H9 (cell line): ENCODE measurements at regions not wholly inside any gene's neighbourhood (a gene's known extent, or its start where the extent isn't known, plus 50 kb on each side); places are given as distances from the start of the nearest gene placed in this dataset.

Experiments
- DNase-seq: peaks from one replicate; pipeline ENCODE4 v3.0.0-alpha.2; 2017
- H2AFZ ChIP-seq: one replicate; pipeline ENCODE4 v1.6.1; 2013; ENCODE audit warnings: mild to moderate bottlenecking, low read length, control low read depth, moderate library complexity
- H2AK5ac ChIP-seq: 2 replicates; pipeline ENCODE4 v1.6.1; 2013; ENCODE audit warnings: low read length, control low read depth, mixed read lengths; ENCODE audit not compliant: insufficient read length
- H2BK120ac ChIP-seq: one replicate; pipeline ENCODE4 v1.6.1; 2013; ENCODE audit warnings: low read depth, mild to moderate bottlenecking, low read length, control low read depth, inconsistent platforms; ENCODE audit not compliant: poor library complexity, severe bottlenecking
- H2BK12ac ChIP-seq: 2 replicates; pipeline ENCODE4 v1.6.1; 2013; ENCODE audit warnings: low read length, control low read depth, mixed read lengths, low read depth; ENCODE audit not compliant: insufficient read length
- H2BK15ac ChIP-seq: 2 replicates; pipeline ENCODE4 v1.6.1; 2013; ENCODE audit warnings: low read depth, low read length, control low read depth
- H2BK20ac ChIP-seq: one replicate; pipeline ENCODE4 v1.6.1; 2013; ENCODE audit warnings: low read depth, mild to moderate bottlenecking, low read length, control low read depth, inconsistent platforms; ENCODE audit not compliant: poor library complexity, severe bottlenecking
- H2BK5ac ChIP-seq: 2 replicates; pipeline ENCODE4 v1.6.1; 2013; ENCODE audit warnings: low read length, control low read depth, mixed read lengths; ENCODE audit not compliant: insufficient read length
- H3K14ac ChIP-seq: 2 replicates; pipeline ENCODE4 v1.6.1; 2013; ENCODE audit warnings: low read length, control low read depth; ENCODE audit not compliant: insufficient read depth
- H3K18ac ChIP-seq: 2 replicates; pipeline ENCODE4 v1.6.1; 2013; ENCODE audit warnings: low read depth, mild to moderate bottlenecking, mixed read lengths, low read length, control low read depth; ENCODE audit not compliant: insufficient read length
- H3K23ac ChIP-seq: 2 replicates; pipeline ENCODE4 v1.6.1; 2013; ENCODE audit warnings: low read length, control low read depth, mixed read lengths, low read depth; ENCODE audit not compliant: insufficient read length
- H3K23me2 ChIP-seq: 2 replicates; pipeline ENCODE4 v1.6.1; 2013; ENCODE audit warnings: low read depth, mild to moderate bottlenecking, mixed read lengths, low read length, control low read depth; ENCODE audit not compliant: insufficient read length, poor library complexity, severe bottlenecking
- H3K27ac ChIP-seq: 2 replicates; pipeline ENCODE4 v1.5.1; 2013; ENCODE audit warnings: low read length, control low read depth, mixed read lengths, low read depth; ENCODE audit not compliant: insufficient read length
- H3K27me3 ChIP-seq: 2 replicates; pipeline ENCODE4 v1.6.1; 2013; ENCODE audit warnings: low read length, control low read depth, inconsistent platforms; ENCODE audit not compliant: insufficient read depth
- H3K4ac ChIP-seq: 2 replicates; pipeline ENCODE4 v1.6.1; 2013; ENCODE audit warnings: low read depth, mild to moderate bottlenecking, control low read depth, inconsistent platforms, low read length, moderate library complexity
- H3K4me1 ChIP-seq: 2 replicates; pipeline ENCODE4 v1.6.1; 2013; ENCODE audit warnings: low read length, control low read depth, inconsistent platforms; ENCODE audit not compliant: insufficient read depth
- H3K4me2 ChIP-seq: 2 replicates; pipeline ENCODE4 v1.6.1; 2013; ENCODE audit warnings: low read length, control low read depth, mixed read lengths; ENCODE audit not compliant: insufficient read length, insufficient read depth
- H3K56ac ChIP-seq: 2 replicates; pipeline ENCODE4 v1.6.1; 2013; ENCODE audit warnings: low read depth, mild to moderate bottlenecking, mixed read lengths, low read length, control low read depth; ENCODE audit not compliant: insufficient read length
- H3K79me1 ChIP-seq: 2 replicates; pipeline ENCODE4 v1.6.1; 2013; ENCODE audit warnings: low read depth, mild to moderate bottlenecking, moderate library complexity, low read length, control low read depth, inconsistent platforms; ENCODE audit not compliant: insufficient read depth, poor library complexity, severe bottlenecking
- H3K79me2 ChIP-seq: 2 replicates; pipeline ENCODE4 v1.6.1; 2013; ENCODE audit warnings: low read length, control low read depth, inconsistent platforms; ENCODE audit not compliant: insufficient read depth
- H3K9ac ChIP-seq: 2 replicates; pipeline ENCODE4 v1.6.1; 2013; ENCODE audit warnings: low read length, control low read depth, mixed read lengths; ENCODE audit not compliant: insufficient read length; ENCODE audit errors: extremely low read depth
- H3K9me3 ChIP-seq: one replicate; pipeline ENCODE4 v1.6.1; 2013; ENCODE audit warnings: low read depth, low read length, inconsistent platforms; ENCODE audit not compliant: control insufficient read depth
- H3T11ph ChIP-seq: one replicate; pipeline ENCODE4 v1.6.1; 2013; ENCODE audit warnings: mild to moderate bottlenecking, low read length, control low read depth, inconsistent platforms
- H4K20me1 ChIP-seq: one replicate; pipeline ENCODE4 v1.6.1; 2013; ENCODE audit not compliant: control insufficient read depth, insufficient read length, insufficient read depth
- H4K5ac ChIP-seq: 2 replicates; pipeline ENCODE4 v1.6.1; 2013; ENCODE audit warnings: low read depth, mild to moderate bottlenecking, mixed read lengths, low read length, control low read depth; ENCODE audit not compliant: insufficient read length
- H4K8ac ChIP-seq: replicated peaks from 2 replicates; pipeline ENCODE4 v1.6.1; 2013; ENCODE audit warnings: low read length, control low read depth, mixed read lengths, low read depth; ENCODE audit not compliant: insufficient read length
- H4K91ac ChIP-seq: 2 replicates; pipeline ENCODE4 v1.6.1; 2013; ENCODE audit warnings: low read depth, mild to moderate bottlenecking, moderate library complexity, mixed read lengths, low read length, control low read depth; ENCODE audit not compliant: insufficient read length
- H3K27ac Mint-ChIP-seq, 3 experiments: 2 replicates in 2 of 3; 3 replicates in 1 of 3; pipeline ENCODE4 v1.8.0; 2020 to 2021; ENCODE audit warnings: mixed read lengths in 3 of 3, mild to moderate bottlenecking in 1 of 3, moderate library complexity in 1 of 3
- H3K27me3 Mint-ChIP-seq: 2 replicates; pipeline ENCODE4 v1.8.0; 2021; ENCODE audit warnings: low read depth, mild to moderate bottlenecking, moderate library complexity, mixed read lengths
- H3K36me3 Mint-ChIP-seq, 3 experiments: 2 replicates in 2 of 3; 3 replicates in 1 of 3; pipeline ENCODE4 v1.8.0; 2020 to 2021; ENCODE audit warnings: low read depth in 3 of 3, mixed read lengths in 3 of 3; ENCODE audit not compliant: insufficient read depth in 1 of 3
- H3K4me1 Mint-ChIP-seq, 2 experiments: 2 replicates each; pipeline ENCODE4 v1.8.0; 2020; ENCODE audit warnings: mixed read lengths in 2 of 2
- H3K4me3 Mint-ChIP-seq, 2 experiments: 2 replicates in 1 of 2; 3 replicates in 1 of 2; pipeline ENCODE4 v1.8.0; 2020 to 2021; ENCODE audit warnings: mild to moderate bottlenecking in 2 of 2, mixed read lengths in 2 of 2, moderate library complexity in 1 of 2
- H3K9me3 Mint-ChIP-seq, 2 experiments: 2 replicates in 1 of 2; 3 replicates in 1 of 2; pipeline ENCODE4 v1.8.0; 2020; ENCODE audit warnings: mild to moderate bottlenecking in 2 of 2, mixed read lengths in 2 of 2, moderate library complexity in 1 of 2
- CTCF ChIP-seq: fragments of 200-600 bp; sonication (generic); conservative IDR thresholded peaks from 3 replicates; pipeline ENCODE4 v1.8.0; 2021; ENCODE audit warnings: antibody characterized with exemption, mild to moderate bottlenecking
- WGBS: extraction: QIAGEN DNeasy Blood & Tissue Kit; methylation state at CpG from one replicate; pipeline ENCODE4 v1.1.7; 2013; ENCODE audit warnings: missing lambda C conversion rate, low lambda C conversion rate, mixed read lengths; ENCODE audit not compliant: insufficient read length; ENCODE audit errors: extremely low coverage; 5-methylcytosine and 5-hydroxymethylcytosine counted together

- no peak overlapping the region for H3T11ph ChIP-seq
- no peak overlapping the region for H2BK15ac ChIP-seq
- no peaks in the 10 kb centered on the region for H3K9me3 ChIP-seq
- H4K20me1 ChIP-seq: no peaks in the 10 kb centered on the region
- H3K4ac ChIP-seq: no peak overlapping the region
- no peaks in the 10 kb centered on the region for H3K4me1 ChIP-seq
- no peaks in the 10 kb centered on the region for H3K79me2 ChIP-seq
- H4K91ac ChIP-seq: no peak overlapping the region
- H3K23me2 ChIP-seq: no peaks in the 10 kb centered on the region
- H2BK12ac ChIP-seq: no peak overlapping the region
- H3K4me2 ChIP-seq: no peak overlapping the region
- no peak overlapping the region for H3K27ac Mint-ChIP-seq
- no peak overlapping the region for H3K9ac ChIP-seq
- no peak overlapping the region for H2AK5ac ChIP-seq
- H2BK120ac ChIP-seq: no peak overlapping the region
- no peaks in the 10 kb centered on the region for H3K27me3 ChIP-seq
- H3K9me3 Mint-ChIP-seq: peaks cover 0 to 10% of the 10 kb centered on the region in 2 experiments; a peak in 4 of 5 replicates
- H3K14ac ChIP-seq: no peak overlapping the region
- H3K23ac ChIP-seq: no peak overlapping the region
- H3K27me3 Mint-ChIP-seq: no peaks in the 10 kb centered on the region
- no peak overlapping the region for H4K5ac ChIP-seq
- no peaks in the 10 kb centered on the region for H3K79me1 ChIP-seq
- no peak for DNase-seq
- WGBS: no CpG with 5 or more reads among the region's 3 CpGs
- H3K27ac ChIP-seq: no peak overlapping the region
- H3K4me3 Mint-ChIP-seq: no peak overlapping the region
- no peak overlapping the region for H3K18ac ChIP-seq
- H2BK20ac ChIP-seq: no peak overlapping the region
- no peak overlapping the region for H2AFZ ChIP-seq
- TF ChIP-seq CTCF: no peak
- no peak overlapping the region for H2BK5ac ChIP-seq
- H4K8ac ChIP-seq: no peak overlapping the region
- H3K36me3 Mint-ChIP-seq: peaks cover 0 to 6% (median 2%) of the 10 kb centered on the region in 3 experiments; a peak in 2 of 7 replicates
- H3K56ac ChIP-seq: no peak overlapping the region
- H3K4me1 Mint-ChIP-seq: 0 out of 4 replicates have a peak, but pooled peaks cover 0 to 3% of the 10 kb centered on the region in 2 experiments
Measured at GRCh38 chr15:39310633-39311032, 270.2 kb upstream of the THBS1 start.
